Fibroblast of skin of left quadriceps (primary cell): ENCODE measurements at regions not wholly inside any gene's neighbourhood (a gene's known extent, or its start where the extent isn't known, plus 50 kb on each side); places are given as distances from the start of the nearest gene placed in this dataset.
A peak's percentile ranks its signal among the peaks of the same experiment; 100 is the strongest.

ENCODE experiments used
- DNase-seq, 2 experiments: peaks; one replicate each; pipeline ENCODE4 v3.0.0-alpha.2; 2013; ENCODE audit warnings: low read depth in 2 of 2

DNA sequence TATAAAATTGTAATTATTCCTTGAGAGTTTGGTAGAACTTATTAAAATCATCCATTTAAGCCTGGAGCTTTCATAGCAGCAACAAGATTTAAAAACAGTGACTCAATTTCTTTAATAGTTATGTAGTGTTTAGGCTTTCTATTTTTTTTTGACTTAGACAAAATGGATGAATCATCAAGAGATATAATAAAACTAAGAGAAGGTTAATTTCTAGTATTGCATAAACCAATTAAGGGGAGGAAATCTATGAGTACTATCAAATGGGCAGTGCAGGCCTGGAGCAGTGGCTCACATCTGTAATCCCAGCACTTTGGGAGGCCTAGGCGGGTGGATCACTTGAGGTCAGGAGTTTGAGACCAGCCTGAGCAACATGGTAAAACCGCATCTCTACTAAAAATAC, 416.3 kb upstream of the USP24 start:
- no peak for DNase-seq

DNA sequence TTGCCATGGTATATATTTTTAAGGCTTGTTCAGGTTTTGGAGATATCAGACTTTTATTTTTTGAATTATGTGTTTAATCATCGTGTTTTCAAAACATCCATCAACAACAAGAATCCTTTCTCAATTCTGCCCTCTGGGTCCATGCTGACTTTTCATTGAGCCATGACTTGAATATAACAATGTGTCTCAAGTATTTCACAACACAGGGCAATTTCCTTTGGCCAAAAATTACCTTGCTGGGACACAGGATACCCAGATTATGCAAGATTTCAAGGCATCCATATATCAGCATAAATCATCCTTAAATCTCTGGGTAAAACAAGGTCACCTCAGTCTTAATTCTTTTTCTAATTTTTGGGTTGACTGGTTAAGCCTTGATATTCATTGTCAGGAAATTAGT, 411.2 kb upstream of the USP24 start:
- DNase-seq = no peak

DNA sequence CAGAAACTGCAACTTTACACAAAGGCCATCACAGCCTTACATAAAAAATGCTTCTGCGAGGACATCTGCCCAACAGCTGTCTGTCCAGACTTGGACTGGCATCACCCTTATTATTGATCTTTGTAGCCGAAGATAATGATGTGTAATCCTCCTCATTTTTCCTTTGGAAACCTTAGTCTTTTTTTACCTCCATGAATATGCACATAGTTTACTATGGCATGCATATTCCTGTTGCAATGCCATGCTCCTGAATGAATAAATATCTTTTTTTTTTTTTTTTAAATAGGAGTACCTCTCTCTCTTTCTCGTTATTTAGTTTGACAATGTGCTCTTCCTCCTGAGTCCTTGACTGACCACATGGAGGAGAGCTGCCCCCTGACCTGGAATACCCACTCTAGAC, 409.6 kb upstream of the USP24 start:
- DNase-seq = no peak

DNA sequence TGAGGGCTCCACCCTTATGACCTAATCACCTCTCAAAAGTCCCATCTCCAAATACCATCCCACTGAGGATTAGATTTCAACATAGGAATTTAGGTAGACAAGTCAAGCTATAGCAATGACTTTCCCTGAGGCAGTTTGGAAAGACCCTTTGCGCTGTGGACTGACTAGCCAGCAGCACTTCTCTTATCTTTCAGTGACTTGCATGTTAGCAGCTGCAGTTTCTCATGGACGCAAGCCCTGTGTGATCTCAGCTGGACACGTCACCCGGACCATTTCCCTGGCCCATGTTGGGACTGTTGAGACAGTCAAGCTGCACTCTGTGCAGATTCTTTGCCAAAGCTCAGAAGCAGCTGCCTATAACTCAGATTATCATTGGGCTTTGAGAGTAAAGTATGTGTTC, 408.1 kb upstream of the USP24 start:
- DNase-seq = no peak

DNA sequence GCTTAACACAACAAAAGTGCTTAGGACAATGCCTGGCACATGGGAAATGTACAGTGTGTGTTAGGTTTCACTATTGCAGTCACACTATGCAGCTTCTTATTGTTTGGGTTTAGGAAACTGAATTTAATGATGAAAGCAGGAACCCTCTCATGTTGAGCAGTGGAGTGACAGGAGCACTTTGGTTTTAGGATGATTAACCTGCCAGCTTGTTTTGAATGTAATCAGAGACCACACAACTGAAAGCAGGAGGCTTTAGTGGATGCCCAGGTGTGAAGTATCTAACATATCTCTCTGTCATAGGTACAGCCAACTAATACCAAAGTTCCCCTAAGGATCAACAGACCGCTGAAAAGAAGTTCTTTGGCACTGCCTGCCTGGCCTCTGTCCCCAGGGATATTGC, 406.9 kb upstream of the USP24 start:
- DNase-seq = no peak

DNA sequence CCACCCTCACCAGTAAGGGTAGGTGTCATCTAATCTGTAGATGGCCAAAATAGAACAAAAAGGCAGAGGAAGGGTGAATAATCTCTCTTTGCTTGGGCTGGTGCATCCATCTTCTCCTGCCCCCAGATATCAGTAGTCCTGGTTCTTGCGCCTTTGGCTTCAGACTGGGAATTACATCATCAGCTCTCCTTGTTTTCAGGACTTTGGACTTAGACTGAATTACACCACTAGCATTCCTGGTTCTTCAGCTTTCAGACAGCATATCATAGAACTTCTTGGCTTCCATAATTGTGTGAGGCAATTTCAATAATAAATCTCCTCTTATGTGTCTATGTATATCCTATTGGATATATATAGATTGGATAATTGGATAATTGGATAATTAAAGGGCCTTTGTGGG, 403.0 kb upstream of the USP24 start:
- DNase-seq = no peak

DNA sequence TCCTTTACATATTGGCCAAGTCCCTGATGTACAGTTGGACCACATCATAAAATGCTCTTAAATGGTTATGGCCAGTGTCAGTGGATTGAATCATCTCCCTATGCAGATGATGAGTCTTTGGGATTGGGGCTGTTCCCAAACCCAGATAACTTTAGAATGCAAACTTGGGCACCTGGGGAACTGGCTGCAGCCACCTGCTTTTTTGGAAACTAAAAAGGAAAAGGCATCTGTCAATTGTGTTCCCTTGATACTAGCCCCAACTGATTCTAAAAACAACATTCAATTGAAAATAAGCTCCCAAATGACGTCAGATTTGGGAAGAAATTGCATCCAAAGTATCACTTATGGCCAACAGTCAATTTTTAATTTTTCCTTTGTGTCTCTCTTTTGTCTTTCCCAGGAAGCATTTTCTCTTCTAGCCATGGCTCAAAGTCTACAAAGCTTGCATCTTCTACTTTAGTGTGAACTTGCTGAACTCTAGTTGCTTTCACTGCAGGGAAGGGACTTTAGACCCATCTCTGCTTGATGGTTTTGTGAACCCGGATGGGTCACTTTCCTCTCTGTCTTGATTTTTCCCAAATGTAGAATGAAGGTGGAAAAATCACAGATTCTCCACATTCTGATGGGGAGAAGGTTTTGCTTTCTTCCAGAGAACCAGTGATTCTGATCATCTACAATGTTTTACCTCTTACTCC, 402.3 kb upstream of the USP24 start:
- no peak for DNase-seq

DNA sequence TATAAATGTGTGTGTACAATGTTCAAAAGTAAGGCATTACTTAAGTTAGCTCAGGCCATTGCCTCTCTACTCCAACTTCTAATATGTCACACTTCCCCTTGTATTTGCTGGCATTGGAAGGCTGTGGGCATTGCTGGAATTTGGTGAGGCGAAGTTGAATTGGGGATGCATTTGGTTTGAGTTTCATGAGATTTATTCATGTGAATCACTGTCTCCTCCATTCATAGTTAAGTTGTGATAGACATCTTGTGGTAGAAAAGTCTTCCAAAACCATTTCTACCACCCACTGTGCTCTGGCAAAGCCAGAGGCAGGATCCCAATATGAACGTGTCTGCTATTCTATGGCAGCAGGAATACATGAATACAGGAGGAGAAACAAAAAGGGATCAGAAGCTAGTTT, 397.8 kb upstream of the USP24 start:
- DNase-seq = peak; percentile 56 to 59

DNA sequence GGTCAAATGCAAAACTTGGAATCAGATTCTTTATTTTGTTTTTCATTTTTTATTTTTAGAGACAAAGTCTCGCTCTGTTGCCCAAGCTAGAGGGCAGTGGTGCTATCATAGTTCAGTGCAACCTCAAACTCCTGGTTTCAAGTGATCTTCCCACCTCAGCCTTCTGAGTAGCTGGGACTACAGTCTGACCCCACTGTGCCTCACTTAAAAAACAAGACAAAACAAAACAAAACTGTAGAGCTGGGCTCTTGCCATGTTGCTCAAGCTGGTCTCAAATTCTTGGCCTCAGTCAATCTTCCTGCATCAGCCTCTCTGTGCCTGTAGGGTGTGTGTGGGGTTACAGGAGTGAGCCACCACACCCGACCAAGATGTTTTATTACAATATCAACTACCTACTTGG, 396.0 kb upstream of the USP24 start:
- no peak for DNase-seq

DNA sequence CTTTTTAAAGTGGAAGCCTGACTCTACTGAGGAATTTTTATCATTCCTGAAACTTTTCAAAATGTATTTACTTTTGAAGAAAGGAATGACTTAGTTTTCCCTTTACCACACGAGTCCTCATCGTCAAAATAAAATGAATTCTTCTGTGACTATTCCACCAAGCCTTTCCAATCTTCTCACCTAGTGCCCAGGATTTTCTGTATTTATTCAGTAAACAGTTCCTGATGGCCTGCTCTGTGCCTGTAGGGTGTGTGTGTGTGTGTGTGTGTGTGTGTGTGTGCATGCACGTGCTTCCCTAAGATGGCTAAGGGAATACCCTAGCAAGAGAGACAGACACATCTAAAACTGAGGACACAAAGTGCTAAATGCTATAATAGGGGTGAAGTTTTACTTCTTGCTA, 395.0 kb upstream of the USP24 start:
- no peak for DNase-seq

DNA sequence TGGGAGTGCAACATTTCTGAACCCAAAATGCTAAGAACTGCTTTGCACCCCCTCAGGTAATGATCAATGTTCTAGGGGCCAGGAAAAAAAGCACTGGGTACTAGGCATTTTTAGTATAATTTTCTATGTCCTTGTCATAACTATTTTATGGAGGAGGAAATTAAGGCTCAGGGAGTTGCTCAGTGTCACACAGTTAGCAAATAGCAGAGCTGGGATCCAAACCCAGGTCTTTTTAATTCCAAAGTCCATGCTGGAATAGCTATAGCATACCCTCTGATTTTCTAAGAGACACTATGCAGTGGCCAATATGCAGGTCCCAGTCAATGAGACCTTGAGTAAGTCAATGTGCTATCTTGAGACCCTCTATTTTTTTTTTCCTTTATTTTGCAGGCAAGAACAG, 394.5 kb upstream of the USP24 start:
- no peak for DNase-seq

DNA sequence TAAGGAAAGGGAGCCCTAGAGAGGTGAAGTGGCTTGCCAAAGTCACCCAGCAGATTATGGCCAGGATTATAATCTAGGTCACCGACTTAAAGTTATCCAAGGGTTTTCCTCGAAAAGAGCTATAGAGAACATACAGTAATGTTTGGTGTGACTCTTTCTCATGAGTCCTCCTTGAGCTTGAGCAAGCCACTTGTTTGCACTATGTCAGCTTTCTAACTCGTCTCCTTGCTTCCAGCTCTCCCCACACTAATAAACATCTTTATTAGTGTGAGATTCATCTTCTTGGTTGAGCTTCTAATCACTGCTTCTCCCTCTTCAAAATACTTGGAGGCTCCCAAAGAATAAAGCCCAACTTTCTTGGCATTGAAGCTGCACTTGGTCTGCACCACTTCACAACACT, 390.0 kb upstream of the USP24 start:
- no peak for DNase-seq

DNA sequence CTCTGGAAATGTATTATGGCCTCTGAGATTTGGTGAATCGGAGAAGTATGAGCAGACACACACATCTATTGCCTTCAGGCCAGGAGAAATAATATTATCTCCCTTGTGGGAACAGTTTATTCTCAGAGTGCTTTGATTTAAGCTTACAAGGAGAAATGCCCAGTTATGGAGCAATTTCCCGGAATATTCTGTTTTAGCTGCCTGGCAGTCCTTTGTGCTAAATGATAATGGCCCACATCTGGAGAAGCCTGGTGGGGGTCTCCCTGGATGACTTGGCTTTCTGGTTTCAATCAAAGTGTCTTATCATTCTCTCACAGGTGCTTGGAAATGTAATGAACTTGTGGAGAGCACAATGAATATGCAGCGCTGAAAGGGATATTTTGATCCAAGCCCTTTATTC, 389.6 kb upstream of the USP24 start:
- no peak for DNase-seq

DNA sequence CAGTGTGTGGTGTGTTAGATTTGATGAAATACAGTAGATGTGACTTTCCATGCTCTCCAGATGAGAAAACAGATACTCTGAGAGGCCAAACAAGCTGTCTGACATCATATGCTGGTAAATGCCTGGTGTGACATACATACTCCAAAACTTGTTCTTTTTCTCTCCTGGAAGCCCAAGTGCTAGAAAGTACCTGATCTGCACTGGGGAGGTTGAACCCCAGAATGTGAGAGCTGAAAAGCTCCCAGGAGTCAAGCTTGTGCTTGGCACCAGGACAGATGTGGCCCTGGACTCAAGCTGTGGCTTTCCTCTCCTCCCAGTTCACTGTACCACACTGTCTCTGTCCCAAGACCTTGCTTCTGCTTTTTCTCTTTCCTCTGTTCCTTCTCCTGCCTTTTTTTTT, 389.0 kb upstream of the USP24 start:
- no peak for DNase-seq

DNA sequence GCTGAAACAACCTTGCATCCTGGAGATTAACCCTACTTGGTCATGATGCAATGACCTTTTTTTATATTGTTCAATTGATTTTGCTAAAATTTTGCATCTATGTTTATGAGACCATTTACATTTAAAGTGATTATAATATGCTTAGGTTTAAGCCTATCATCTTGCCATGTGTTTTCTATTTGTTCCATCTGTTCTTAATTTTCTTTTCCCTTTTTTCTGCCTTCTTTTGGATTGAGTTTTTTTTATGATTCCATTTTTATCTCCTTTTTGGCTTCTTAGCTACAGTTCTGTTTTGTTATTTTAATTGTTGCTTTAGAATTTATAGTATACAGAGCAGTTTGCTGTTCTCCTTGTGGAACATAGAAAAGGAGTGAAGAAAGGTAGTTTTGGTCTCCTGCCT, 385.1 kb upstream of the USP24 start:
- DNase-seq = peak in 1 of 2 experiments; percentile 54

DNA sequence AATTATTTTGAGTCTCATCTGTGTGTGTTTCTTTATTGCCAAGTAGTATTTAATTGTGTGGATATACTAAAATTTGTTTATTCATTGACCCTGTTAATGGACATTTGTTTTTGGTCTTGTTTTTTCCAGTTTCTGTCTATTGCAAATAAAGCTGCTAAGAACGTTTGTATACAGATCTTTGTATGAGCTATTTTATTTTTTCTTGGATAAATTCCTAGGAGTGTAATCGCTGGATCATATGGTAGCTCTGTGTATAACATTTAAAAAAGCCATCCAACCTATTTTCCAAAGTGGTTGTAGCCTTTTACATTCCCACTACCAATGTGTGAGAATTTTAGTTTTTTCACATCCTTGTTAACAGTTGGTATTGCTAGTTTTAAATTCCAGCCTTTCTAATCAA, 382.7 kb upstream of the USP24 start:
- no peak for DNase-seq

DNA sequence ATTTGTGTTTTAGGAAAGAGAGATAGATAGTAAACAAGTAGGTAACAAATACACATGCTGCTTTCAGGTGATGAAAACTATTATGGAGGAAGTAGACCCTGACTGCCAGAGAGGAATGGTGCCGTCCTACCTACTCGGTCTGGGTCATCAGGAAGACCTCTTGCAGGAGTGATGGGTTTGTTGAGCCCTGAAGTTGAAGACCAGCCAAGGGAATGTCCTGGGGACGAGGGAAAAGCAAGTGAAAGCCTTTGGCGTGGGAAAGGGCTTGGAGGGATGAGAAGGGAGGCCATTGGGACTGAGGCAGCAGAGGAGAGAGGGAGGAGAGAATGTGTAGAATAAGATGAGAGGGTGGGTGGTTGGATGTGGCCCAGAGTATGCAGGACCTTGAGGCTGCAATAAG, 379.5 kb upstream of the USP24 start:
- DNase-seq = no peak

DNA sequence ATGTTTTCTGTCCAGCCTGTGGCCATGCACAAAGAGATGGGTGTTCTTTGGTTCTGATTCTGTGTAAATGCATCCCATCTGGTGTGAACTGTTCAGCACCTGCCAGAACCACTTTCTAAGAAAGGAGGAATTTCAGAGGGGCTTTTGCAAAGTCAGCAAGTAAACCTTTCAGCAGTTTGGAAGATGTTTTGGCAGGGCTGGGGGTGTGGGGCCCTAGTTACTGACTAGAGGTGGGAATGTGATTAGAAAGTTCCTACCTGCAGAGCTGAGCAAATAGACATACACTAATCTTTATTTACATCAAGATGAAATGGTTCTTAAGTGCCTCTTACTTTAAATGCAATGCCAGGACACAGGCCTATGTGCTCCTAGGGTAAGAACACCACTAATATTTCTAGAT, 378.1 kb upstream of the USP24 start:
- no peak for DNase-seq

DNA sequence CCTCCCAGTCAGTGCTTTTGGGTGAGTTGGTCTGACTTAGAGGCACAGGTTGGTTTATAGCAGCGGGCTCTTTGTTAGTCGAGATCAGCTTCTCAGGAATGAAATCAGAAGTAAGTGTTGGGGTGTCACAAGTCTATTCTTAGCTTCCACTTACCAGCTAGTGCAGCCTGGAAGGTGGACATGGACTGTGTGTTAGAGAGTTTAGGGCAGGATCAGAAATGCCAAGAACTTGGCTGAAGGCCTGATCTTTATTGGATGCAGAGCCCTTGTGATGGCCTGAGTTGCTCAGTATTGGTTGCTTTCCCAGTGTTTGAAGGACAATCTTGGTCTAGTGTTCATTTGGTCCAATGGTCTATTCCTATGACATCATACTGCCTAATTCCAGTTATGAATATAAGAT, 377.0 kb upstream of the USP24 start:
- DNase-seq = no peak

DNA sequence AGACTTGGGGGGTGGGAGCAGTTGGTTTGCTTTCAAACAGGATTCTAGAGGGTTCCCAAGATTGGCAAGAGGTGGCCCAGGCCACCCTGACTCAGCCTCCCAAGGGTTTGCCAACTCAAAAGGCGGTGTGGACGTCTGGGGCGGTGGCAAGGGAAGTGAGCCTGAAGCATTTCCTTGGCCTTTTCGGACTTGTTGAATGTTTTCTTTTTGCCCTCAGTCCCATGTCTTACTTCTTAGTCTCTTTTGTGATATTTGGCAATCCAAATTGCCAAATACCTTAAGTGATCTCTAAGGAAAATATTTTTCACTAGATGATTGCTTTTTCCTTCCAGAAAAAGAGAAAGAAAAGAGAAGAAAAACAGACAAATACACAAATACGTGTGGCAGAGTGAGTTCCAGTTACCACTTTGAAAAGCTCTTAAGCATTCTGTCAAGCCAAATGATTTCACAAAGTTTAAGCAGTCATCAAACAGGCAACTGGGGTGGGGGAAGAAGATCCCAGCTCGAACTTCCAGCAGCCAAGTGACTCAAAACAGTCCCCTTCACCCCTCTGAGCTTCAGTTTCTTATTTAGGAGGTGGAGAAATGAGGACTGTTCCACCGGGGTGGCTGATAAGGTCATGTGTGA, 374.6 kb upstream of the USP24 start:
- no peak for DNase-seq

DNA sequence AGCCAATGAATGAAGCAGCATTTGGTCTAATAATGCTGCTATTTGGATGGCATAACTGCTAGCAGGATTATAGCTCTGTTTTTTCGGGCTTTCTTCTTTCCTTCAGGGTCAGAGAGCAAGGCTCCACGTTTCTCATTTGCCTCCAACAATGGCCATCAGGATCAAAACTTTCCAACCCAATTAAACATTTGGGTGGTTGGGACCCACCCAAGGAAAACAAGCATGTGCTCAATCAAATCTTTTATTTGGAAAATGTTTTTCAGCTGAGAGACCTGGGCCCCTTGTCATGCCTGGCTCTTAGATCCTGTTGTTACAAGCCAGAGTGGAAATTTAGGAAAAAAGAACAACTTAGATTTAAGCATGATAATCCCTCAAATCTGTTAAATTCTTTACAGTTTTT, 373.1 kb upstream of the USP24 start:
- DNase-seq = no peak

DNA sequence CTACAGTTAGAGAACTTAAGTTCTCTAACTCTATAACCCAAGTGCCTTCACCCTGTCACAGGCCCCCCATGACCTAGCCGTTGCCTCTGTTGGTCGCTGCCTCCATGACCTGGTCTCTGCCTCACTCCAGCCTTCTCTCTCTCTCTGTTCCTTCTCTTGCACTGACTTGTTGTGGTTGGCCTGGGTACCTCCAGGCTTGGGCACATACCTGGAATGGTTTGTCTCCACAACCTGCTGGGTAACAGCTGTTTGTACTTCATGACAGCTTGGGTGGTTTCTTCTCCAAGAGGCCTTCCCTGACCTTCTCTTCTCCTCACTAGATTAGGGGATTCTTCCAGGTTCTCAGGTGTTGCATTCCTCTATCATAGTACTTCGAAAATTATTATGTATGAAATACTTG, 371.6 kb upstream of the USP24 start:
- no peak for DNase-seq

DNA sequence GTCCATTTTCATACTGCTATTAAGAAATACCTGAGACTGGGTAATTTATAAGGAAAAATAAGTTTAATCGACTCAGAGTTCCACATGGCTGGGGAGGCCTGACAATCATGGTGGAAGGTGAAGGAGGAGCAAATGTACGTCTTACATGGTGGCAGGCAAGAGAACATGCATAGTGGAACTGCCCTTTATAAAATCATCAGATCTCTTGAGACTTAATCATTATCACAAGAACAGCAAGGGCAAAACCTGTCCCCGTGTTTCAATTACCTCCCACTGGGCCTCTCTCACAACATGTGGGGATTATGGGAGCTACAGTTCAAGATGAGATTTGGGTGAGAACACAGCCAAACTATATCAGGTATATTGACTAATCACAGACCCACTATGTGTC, 370.2 kb upstream of the USP24 start:
- DNase-seq = no peak
